ENCODE measurements at regions not wholly inside any gene's neighbourhood (a gene's known extent, or its start where the extent isn't known, plus 50 kb on each side); places are given as distances from the start of the nearest gene placed in this dataset.

- no peaks in the 10 kb centered on the region for H3K36me3 ChIP-seq
- no peaks in the 10 kb centered on the region for H3K9me3 ChIP-seq
- no peaks in the 10 kb centered on the region for H3K27me3 ChIP-seq
- no peaks in the 10 kb centered on the region for H3K4me1 ChIP-seq
- no peak for TF ChIP-seq CTCF (IDR thresholded peaks at IDR 0.05; ENCODE audit: low read depth, low read length)
- no peak overlapping the region for H3K4me3 ChIP-seq (ENCODE audit: low read depth, low read length)
- DNase-seq = no peak
These were observed 72.3 kb downstream of the ADM start for GRCh38 chr11:10377183-10377582.

DNA sequence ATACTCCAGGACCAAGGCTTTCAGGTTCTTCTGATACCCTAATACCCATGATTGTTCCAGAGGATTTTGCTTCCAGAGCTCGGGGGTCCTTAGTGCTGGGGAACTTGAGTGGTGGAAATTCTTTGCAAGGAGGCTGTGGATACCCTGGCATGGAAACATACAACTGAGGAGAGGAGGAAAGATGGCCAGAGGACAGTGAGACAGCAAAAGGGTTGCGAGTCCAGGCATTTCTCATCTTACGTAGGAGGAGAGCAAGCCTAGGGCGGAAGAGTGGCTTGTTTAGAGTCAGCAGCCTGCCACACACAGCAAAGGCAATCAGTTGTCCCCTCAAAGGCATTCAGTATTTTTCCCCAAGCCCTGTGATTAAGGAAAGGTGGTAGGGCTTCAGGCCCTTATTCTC is 73.5 kb downstream of the ADM start:
- Histone ChIP-seq H3K27me3 (no peaks in the 10 kb centered on the region), H3K36me3 (no peaks in the 10 kb centered on the region), H3K4me1 (no peaks in the 10 kb centered on the region), H3K9me3 (no peaks in the 10 kb centered on the region), H3K4me3 (ENCODE audit: low read depth, low read length) (no peak overlapping the region)
- no peak for TF ChIP-seq CTCF (IDR thresholded peaks at IDR 0.05; ENCODE audit: low read depth, low read length)
- DNase-seq = no peak

DNA sequence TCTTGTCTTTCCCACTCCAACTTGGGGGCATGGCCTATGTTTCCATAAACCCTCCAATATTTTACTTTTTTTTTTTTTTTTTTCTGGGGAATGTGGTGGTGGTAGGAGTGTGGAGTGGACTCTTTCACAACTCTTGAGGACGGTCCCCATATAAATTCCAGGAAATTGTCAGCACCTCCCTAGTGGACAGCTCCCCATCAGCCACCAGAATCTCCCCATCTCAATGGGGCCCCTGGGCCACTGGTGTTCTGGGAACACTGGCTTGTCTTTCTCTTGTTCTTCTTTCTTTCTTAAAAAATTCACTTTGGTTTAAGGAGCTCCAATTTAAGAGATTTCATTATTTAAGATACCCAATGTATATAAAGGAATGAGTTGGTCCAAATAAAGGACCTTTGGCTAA is 74.1 kb downstream of the ADM start:
- no peak for DNase-seq
- Histone ChIP-seq H3K36me3 (no peaks in the 10 kb centered on the region), H3K9me3 (no peaks in the 10 kb centered on the region), H3K4me1 (no peaks in the 10 kb centered on the region), H3K27me3 (no peaks in the 10 kb centered on the region), H3K4me3 (ENCODE audit: low read depth, low read length) (no peak overlapping the region)
- no peak for TF ChIP-seq CTCF (IDR thresholded peaks at IDR 0.05; ENCODE audit: low read depth, low read length)

GRCh38 chr11:10379426-10379825 is 74.6 kb downstream of the ADM start:
- Histone ChIP-seq H3K4me1 (no peaks in the 10 kb centered on the region), H3K9me3 (no peaks in the 10 kb centered on the region), H3K4me3 (ENCODE audit: low read depth, low read length) (no peak overlapping the region), H3K36me3 (no peaks in the 10 kb centered on the region), H3K27me3 (no peaks in the 10 kb centered on the region)
- TF ChIP-seq CTCF (IDR thresholded peaks at IDR 0.05; ENCODE audit: low read depth, low read length) = no peak
- DNase-seq = no peak

DNA sequence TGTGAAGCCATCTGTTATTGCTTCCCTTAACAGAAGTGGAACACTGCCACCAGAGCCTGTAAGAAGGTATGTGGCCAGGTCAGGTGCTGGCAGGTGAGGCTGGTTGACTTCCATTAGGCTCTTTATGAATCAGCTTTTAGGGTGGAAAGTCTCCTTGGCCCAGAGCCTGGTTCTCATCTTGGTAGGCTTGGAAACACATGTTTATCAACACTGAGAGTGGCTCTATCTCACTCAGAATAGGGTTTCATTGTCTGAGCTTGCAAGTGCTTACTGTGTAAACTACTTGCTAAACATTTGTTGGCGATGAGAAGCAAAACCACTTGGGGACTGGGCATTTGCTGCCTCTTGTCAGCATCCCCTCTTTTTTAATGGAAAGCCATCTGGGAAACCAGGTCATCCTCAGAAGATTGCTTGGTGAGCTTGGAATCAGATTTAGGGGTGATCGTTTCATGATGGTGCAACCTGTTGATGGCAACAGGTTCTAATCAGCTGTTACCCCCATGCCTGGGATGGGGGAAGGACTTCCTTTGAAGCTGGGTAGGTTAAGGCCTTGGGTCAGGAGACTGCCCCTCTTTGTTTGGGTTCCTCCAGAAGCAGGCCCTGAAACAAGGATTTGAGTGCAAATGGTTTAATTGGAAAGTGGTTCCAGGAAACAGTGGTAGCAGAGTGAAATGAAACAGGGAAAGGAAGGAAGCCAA is 75.0 kb upstream of the AMPD3 start:
- H3K36me3 ChIP-seq = no peaks in the 10 kb centered on the region
- no peak overlapping the region for H3K4me3 ChIP-seq (ENCODE audit: low read depth, low read length)
- DNase-seq = no peak
- H3K4me1 ChIP-seq = no peaks in the 10 kb centered on the region
- H3K9me3 ChIP-seq = no peaks in the 10 kb centered on the region
- TF ChIP-seq CTCF (IDR thresholded peaks at IDR 0.05; ENCODE audit: low read depth, low read length) = no peak
- no peaks in the 10 kb centered on the region for H3K27me3 ChIP-seq

GRCh38 chr11:10380921-10381320 is 74.1 kb upstream of the AMPD3 start:
- no peaks in the 10 kb centered on the region for H3K9me3 ChIP-seq
- no peak for TF ChIP-seq CTCF (IDR thresholded peaks at IDR 0.05; ENCODE audit: low read depth, low read length)
- no peaks in the 10 kb centered on the region for H3K4me1 ChIP-seq
- DNase-seq = no peak
- H3K4me3 ChIP-seq (ENCODE audit: low read depth, low read length) = no peak overlapping the region
- H3K36me3 ChIP-seq = no peaks in the 10 kb centered on the region
- no peaks in the 10 kb centered on the region for H3K27me3 ChIP-seq
